ENCODE measurements at regions not wholly inside any gene's neighbourhood (a gene's known extent, or its start where the extent isn't known, plus 50 kb on each side); places are given as distances from the start of the nearest gene placed in this dataset.

DNA sequence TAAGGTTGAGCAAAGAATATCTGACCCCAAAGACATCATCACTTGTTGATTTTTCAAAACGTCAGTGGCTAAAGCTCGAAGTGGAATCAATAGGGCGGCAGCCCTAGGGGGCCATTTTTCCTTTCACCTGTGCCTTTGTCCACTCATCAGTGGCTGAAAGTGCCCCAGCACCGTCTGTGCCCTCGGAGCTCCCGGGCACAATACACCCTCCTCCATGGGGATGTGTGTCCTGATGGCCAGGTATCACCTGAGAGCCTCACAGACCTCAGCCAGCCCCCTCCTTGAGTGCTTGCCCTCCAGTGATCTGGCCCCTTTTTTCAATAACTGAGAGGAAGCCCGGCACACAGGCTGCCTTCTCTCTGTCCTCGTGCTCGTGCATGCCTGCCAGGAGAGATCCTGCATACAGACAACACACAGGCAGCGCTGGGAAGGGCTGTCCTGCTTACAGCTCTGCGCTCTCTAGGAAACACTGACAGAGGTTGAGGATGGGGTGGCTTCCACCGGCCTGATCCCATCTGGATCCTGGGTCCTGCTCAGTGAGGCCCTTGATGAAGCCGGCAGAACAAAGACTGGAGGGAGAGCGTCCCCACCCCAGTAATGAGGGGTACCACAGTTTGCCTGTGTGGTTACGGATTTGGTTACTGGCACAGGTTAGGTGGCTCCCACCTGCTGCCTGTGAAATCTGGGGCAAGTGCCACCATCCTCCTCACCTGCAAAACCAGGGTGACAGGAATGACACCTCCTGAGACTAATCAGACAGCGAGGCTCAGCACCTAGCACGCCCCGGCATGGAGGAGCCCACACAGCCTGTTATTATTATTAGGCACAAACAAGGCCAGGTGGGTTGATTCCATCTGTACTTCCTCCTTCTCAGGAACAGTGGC lies 197.5 kb upstream of the RAB6C start:
- no peaks in the 10 kb centered on the region for H3K36me3 ChIP-seq
- H3K4me3 ChIP-seq, result no peak overlapping the region
- WGBS, 3 donors, result 66 to 69% (median 67%) methylated on average over 18 of the region's 18 CpGs
- intact Hi-C loops (cut with DNase I), result no loop called here
- no peak for DNase-seq
- H3K4me1 ChIP-seq (ENCODE audit: insufficient read depth), result peaks cover 1% of the 10 kb centered on the region
- no peaks in the 10 kb centered on the region for H3K9me3 ChIP-seq
- H3K27ac ChIP-seq, result no peak overlapping the region
- TF ChIP-seq CTCF (IDR thresholded peaks at IDR 0.05) (no peak), EP300 (IDR thresholded peaks at IDR 0.05) (no peak), POLR2A (IDR thresholded peaks at IDR 0.05) (no peak)
- no peaks in the 10 kb centered on the region for H3K27me3 ChIP-seq

GRCh38 chr2:129782633-129782990 lies 196.9 kb upstream of the RAB6C start:
- Histone ChIP-seq H3K27me3 (no peaks in the 10 kb centered on the region), H3K4me1 (ENCODE audit: insufficient read depth) (peaks cover 1% of the 10 kb centered on the region), H3K36me3 (no peaks in the 10 kb centered on the region), H3K9me3 (no peaks in the 10 kb centered on the region), H3K27ac (no peak overlapping the region), H3K4me3 (no peak overlapping the region)
- 80 to 89% (median 86%) methylated on average over 5 of the region's 5 CpGs for WGBS, 3 donors
- TF ChIP-seq POLR2A (IDR thresholded peaks at IDR 0.05), result no peak
- TF ChIP-seq EP300 (IDR thresholded peaks at IDR 0.05), result no peak
- no peak for TF ChIP-seq CTCF (IDR thresholded peaks at IDR 0.05)
- DNase-seq, result no peak
- intact Hi-C loops (cut with DNase I), result no loop called here

GRCh38 chr2:129784486-129784885 lies 195.0 kb upstream of the RAB6C start:
- intact Hi-C loops (cut with DNase I), result no loop called here
- no peak overlapping the region for H3K27ac ChIP-seq
- TF ChIP-seq EP300 (IDR thresholded peaks at IDR 0.05) (no peak), CTCF (IDR thresholded peaks at IDR 0.05) (no peak), POLR2A (IDR thresholded peaks at IDR 0.05) (no peak)
- no peak overlapping the region for H3K4me3 ChIP-seq
- WGBS, 3 donors, result 92 to 94% (median 93%) methylated on average over 6 of the region's 6 CpGs
- H3K4me1 ChIP-seq (ENCODE audit: insufficient read depth), result peaks cover 1% of the 10 kb centered on the region
- no peaks in the 10 kb centered on the region for H3K36me3 ChIP-seq
- no peak for DNase-seq
- H3K27me3 ChIP-seq, result no peaks in the 10 kb centered on the region
- H3K9me3 ChIP-seq, result no peaks in the 10 kb centered on the region

DNA sequence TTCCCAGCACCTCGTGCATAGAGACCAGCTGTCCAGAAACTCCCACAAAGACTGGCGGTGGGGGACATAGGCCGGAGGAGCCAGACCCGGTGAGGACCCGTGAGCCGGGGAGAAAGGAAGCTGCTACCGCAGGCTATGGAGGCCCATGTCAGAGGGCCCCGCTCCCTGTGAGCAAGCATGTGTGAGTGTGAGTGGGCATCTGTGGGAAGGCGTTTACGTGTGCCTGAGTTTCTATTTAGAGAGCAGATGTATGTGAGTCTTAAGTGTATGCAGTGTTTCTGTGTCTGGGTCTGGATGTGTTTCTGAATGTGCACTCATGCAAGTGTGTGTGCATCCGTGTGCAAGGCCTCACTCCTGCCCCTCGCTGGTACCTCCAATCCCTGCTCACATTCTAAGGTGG lies 187.8 kb upstream of the RAB6C start:
- no peaks in the 10 kb centered on the region for H3K27me3 ChIP-seq
- no peaks in the 10 kb centered on the region for H3K4me1 ChIP-seq (ENCODE audit: insufficient read depth)
- intact Hi-C loops (cut with DNase I), result no loop called here
- H3K9me3 ChIP-seq, result no peaks in the 10 kb centered on the region
- H3K36me3 ChIP-seq, result no peaks in the 10 kb centered on the region
- TF ChIP-seq EP300 (IDR thresholded peaks at IDR 0.05) (no peak), CTCF (IDR thresholded peaks at IDR 0.05) (no peak), POLR2A (IDR thresholded peaks at IDR 0.05) (no peak)
- 84 to 90% (median 90%) methylated on average over 12 of the region's 12 CpGs for WGBS, 3 donors
- DNase-seq, result no peak
- no peak overlapping the region for H3K27ac ChIP-seq
- H3K4me3 ChIP-seq, result no peak overlapping the region

Measured in ovary (tissue), 7 donors.